ENCODE measurements at regions not wholly inside any gene's neighbourhood (a gene's known extent, or its start where the extent isn't known, plus 50 kb on each side); places are given as distances from the start of the nearest gene placed in this dataset.

GRCh38 chr6:141922898-141923297, 209.8 kb upstream of the GJE1 start:
- TF ChIP-seq HOMEZ (CRISPR knock-in tag; IDR thresholded peaks at IDR 0.05) (no peak), HDGF (IDR thresholded peaks at IDR 0.05) (no peak), BHLHE40 (IDR thresholded peaks at IDR 0.05; ENCODE audit: low read length) (no peak), MLX (CRISPR knock-in tag; conservative IDR thresholded peaks at IDR 0.05) (no peak), ZNF124 (CRISPR knock-in tag; IDR thresholded peaks at IDR 0.05) (peak; percentile 92; the same call in 1 of the 2 replicates), SOX6 (IDR thresholded peaks at IDR 0.05) (no peak), RNF219 (CRISPR knock-in tag; IDR thresholded peaks at IDR 0.05) (no peak)
- no peaks in the 10 kb centered on the region for H3K27me3 ChIP-seq (ENCODE audit: control insufficient read depth in 2 of 2, insufficient read depth in 2 of 2, low read length in 2 of 2)
- FAIRE-seq, result no peak
- BruUV-seq (replicated peaks), result no TSS peak
- CTCF ChIA-PET (ENCODE audit: low intra/inter-chr PET ratio), result no interaction called here
- 29% methylated on average over 2 of the region's 2 CpGs for whole genome bisulfite sequencing (ENCODE audit: insufficient coverage, low coverage, missing lambda C conversion rate)
- no peak for ATAC-seq
- no peaks in the 10 kb centered on the region for H3K36me3 ChIP-seq (ENCODE audit: control insufficient read depth, insufficient read depth, low read length)
- no peak for DNase-seq (ENCODE audit: extremely low read depth in 1 of 4, low spot score in 3 of 4)
- no peak overlapping the region for H3K4me2 ChIP-seq (ENCODE audit: insufficient read depth, low read length)
- no peak overlapping the region for H3K9ac ChIP-seq (ENCODE audit: insufficient read depth in 1 of 2, low read depth in 2 of 2, low read length in 2 of 2)
- in situ Hi-C loops (cut with MboI) (no loop called here), intact Hi-C loops (cut with micrococcal nuclease) (no loop called here)
- no peaks in the 10 kb centered on the region for H3K9me1 ChIP-seq (ENCODE audit: control insufficient read depth, insufficient read depth, low read length)
- H3K27ac ChIP-seq (ENCODE audit: extremely low read depth, low read depth, low read length), result no peak overlapping the region
- H3K79me2 ChIP-seq (ENCODE audit: control insufficient read depth, insufficient read depth, low read length), result no peaks in the 10 kb centered on the region
- no peak overlapping the region for H2AFZ ChIP-seq (ENCODE audit: low read depth, low read length)
- peaks cover 2% of the 10 kb centered on the region; the same call in 1 of the 2 replicates for H3K9me3 ChIP-seq (replicated peaks; ENCODE audit: control insufficient read depth, insufficient read depth, low read depth, low read length)
- POLR2A ChIA-PET, result no interaction called here
- no peaks in the 10 kb centered on the region for H4K20me1 ChIP-seq (replicated peaks; ENCODE audit: control insufficient read depth, insufficient read depth, low read length)
- H3K4me3 ChIP-seq, result no peak overlapping the region
- H3K4me1 ChIP-seq (replicated peaks in 1 of 2; ENCODE audit: control insufficient read depth in 2 of 2, insufficient read depth in 2 of 2, low read length in 2 of 2), result no peaks in the 10 kb centered on the region

Data from K562 (cell line).